Stimulated activated CD4-positive, alpha-beta T cell treated with anti-CD3 and anti-CD28 coated beads, Interleukin-1b, Interleukin-23, amount 100 ng/mL, for 1 hour (primary cell): ENCODE measurements at regions not wholly inside any gene's neighbourhood (a gene's known extent, or its start where the extent isn't known, plus 50 kb on each side); places are given as distances from the start of the nearest gene placed in this dataset.
"Not testable (repeated sequence)": the region's sequence is repeated elsewhere in the genome, so short reads cannot be mapped to it uniquely, and the experiment has no call there.

ENCODE experiments used
- DNase-seq, 2 donors: peaks; one replicate each; pipeline ENCODE4 v3.0.0-alpha.2; 2020; ENCODE audit warnings: low read depth in 2 of 2

DNA sequence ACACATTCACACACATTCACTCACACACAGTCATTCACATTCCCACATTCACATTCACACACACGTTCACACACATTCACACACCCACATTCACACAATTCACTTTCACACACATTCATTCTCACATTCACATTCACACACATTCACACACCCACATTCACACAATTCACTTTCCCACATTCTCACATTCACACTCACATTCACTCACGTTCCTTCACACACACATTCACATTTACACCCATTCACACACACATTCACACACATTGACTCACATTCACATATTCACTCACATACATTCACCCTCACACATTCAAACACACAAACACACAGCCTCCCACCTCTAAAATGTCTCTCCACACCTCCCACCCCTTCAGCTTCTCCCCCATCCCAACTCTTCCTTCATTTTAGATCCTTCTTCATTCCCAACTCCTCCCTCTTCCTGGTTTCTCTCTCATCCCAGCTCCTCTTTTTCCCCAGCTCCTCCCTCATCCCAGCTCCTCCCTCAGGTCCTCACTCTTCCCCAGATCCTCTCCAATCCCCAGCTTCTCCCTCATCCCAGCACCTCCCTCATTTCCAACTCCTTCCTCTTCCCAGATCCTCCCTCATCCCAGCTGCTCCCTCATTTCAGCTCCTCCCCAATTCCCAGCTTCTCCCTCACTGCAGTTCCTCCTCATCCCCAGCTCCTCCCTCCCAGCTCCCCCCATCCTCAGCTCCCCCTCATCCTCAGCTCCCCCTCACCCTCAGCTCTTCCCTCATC, 111.0 kb downstream of the FAM53A start:
- DNase-seq, result no peak

DNA sequence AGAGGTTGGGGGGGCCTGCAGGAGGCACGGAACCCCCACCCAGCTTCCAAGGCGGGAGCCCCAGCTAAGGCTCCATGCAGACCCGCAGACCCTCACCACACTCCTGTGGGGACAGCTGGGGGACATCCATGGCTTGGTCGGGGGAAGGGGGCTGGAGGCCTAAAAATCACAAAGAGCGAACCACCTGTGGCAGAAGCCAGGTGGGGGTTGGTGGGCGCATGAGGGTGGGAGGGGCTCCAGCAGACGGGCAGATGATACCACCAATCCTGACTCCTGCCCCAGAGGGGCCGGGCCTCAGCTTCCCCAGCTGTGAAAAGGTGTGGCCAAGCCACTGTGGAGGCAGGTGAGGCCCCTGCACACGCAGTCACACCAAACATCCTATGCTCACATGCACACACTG, 111.6 kb downstream of the FAM53A start:
- no peak for DNase-seq

- DNase-seq, result no peak
These were observed 112.1 kb downstream of the FAM53A start for GRCh38 chr4:1572010-1572385.

DNA sequence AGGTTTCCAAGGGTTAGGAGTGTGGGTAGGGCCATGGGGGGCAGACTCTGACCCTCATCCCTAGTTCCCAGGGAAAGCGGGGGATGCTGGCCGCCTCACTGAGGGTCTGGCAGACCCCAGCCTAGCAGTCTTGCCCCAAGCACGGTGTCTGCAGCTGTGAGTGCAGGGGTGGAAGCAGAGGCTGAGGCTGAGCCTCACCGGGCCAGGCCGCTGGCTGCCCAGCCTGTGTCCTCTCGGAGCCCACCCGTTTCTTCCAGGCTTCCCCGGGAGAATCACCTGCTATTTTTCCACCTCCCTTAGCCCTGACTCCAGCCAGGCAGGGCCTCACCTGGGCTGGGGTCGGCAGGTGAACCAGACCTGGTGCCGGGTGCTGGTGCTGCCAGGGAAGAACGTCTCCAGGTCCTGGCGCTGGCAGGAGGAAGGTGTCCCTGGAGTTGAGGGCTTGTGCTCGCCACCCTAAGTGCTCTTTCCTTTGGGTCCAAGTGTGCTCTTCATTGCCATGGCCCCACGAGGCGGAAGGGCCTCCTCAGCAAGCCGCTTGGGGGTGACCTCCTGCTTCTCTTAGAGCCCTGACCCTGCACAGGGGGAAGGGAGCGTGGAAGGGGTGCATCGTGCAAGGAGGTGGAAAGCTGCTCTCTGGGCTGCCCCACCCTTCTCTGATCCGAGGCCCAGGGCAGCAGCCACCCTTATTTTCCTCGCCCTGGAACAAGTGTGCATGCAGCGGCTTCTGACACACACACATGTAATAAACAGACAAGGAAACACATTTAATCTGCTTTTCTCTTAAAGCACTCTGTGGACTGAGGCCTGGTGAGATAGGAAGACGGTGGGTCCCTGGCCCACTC, 112.7 kb downstream of the FAM53A start:
- DNase-seq, result no peak

DNA sequence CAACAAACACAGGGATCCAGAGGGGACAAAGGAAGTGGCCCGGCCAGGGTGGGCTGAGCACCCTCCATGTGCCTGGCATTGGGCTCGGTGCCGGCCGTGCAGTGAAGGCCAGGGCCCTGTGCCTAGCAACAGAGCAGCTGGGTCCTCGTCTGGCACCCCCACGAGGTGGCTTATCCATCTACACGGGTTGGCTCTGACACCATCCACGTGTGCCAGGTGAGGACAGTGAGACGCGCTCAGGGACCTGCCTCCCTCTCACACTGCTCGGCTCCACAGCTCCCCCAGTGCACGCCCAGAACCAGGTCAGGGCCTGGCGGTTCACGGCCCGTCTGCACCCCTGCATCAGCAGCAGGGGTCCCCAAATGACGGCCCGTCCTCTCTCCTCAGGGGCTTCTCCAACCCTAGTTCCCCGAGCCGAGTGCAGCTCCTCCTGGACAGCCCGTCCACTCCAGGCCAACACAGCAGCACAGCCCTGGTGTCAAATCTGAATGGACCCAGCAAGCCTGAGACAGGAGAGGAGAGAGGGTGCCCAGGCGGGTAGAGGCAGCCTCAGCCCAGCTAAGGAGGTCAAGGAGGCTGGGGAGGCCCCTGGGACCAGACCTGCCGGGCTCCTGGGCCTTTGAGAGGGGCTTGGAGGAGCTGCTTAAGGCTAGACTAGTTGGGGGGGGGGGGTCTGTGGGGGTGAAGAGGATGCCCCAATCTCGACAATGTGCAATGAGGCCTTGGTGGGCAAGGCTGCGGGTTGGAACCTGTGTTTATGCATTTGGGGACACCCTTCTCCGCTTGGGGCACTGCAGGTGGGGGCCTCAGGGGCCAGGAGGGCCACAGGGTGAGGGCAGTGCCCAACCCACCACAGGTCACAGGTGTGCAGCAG, 113.6 kb downstream of the FAM53A start:
- DNase-seq, result no peak

GRCh38 chr4:1569461-1570151, 114.5 kb downstream of the FAM53A start:
- DNase-seq, result no peak

DNA sequence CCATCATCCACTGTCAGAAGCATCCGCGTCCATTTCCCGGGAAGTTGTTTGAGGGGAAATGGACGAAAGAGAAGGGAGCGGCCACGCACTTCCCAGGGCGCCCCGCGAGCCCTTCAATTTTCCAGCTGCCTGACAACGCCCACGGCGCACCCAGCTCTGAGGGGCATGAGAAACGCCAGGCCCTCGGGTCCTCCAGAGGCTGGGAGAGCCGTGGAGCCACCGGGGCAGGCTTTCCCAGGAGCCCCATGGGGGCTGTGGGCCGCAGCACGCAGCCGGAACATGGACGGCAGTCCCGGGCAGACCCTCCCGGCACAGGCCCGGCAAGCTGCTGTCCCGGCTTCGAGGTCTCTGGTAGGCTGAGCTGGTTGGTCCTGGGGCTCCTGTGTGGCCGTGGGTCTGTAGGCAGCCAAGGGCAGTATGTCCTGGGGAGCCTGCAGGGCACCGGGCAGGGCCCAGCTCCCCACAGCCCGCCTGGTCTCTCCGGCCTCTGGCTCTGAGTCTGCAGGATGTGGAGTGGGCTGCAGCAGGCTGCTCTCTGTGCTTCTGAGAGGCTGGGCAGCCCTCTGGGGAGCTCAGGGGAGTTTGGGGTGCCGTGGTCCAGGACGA, 115.2 kb downstream of the FAM53A start:
- DNase-seq, result no peak

- DNase-seq, result no peak
These were observed 116.1 kb downstream of the FAM53A start for GRCh38 chr4:1567808-1568581.

GRCh38 chr4:1567519-1567807, 116.7 kb downstream of the FAM53A start:
- DNase-seq, result no peak

GRCh38 chr4:1566838-1567518, 117.1 kb downstream of the FAM53A start:
- no peak for DNase-seq

- DNase-seq, result not testable (repeated sequence)
These were observed 117.7 kb downstream of the FAM53A start for GRCh38 chr4:1566301-1566837.

- no peak for DNase-seq
These were observed 118.4 kb downstream of the FAM53A start for GRCh38 chr4:1565598-1566295.

DNA sequence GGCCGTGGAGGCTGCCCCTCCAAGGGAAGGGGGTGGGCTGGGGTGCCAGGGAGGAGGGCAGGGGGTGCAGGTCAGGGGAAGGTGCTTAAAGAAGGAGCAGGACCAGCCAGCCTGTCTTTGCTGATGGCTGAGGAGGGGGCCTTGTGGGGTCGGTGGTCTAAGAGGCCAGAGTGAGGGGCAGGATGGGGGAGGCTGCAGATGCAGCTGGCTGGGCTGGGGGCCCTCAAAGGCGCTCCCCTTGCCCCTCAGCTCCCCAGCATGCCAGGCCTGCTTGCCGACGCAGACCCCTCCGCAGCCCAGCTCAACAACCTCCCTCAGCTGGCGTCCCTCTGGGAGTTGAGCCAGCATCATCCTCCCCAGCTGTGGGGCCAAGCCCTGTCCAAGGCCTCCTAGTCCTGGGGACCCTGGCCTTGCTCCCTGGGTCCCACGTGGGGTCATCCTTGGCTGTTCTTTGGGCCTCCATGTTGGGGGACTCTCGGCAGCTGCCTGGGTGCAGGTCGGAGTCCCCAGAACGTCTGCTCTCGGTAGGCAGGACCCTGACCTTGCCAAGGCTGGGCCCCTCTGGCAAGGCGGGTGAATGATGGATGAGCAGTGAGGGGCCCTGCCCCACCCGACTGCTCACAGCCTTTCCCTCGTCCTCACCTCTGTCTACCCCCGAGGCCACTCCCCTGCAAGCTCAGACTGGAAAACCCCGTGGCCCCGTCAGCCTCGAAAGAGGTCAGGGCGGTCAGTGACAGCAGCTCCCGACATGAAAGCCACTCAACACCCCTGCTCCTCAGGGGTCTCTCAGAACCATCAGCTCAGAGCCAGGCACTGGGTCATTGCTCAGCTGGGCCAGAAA, 119.4 kb downstream of the FAM53A start:
- no peak for DNase-seq

DNA sequence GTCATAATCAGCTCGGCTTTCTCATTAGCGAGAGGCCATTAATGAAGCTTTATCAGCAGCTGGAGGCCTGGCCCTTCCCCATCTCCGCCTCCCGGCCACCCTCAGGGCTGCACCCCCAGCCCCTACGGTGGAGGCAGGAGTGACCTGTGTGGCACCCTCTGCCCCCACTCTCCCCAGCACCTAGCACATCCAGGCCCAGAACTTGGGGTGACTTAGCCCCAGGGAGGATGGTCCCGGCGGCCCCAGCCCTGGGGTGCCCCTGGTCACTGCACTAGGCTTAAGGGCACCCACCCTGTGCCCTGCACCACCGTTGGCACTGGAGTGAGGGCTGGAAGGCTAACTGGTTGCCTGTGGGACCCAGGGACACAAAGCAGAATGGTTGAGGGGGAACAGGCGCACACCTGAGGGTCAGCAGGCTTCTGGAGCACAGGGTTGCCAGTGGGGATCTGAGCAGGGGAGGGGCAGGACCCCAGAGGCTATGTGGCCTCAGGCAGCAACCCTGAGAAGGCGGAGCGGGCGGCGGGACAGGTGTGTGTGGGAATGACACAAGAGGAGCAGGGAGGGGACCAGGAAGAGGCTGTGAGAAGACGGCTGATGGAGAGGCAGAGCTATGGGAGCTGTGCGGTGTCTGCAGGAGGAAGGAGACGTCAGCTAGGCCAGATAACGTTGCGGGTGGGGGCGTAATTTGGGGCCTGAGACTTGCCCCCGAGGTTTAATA, 120.2 kb downstream of the FAM53A start:
- no peak for DNase-seq

DNA sequence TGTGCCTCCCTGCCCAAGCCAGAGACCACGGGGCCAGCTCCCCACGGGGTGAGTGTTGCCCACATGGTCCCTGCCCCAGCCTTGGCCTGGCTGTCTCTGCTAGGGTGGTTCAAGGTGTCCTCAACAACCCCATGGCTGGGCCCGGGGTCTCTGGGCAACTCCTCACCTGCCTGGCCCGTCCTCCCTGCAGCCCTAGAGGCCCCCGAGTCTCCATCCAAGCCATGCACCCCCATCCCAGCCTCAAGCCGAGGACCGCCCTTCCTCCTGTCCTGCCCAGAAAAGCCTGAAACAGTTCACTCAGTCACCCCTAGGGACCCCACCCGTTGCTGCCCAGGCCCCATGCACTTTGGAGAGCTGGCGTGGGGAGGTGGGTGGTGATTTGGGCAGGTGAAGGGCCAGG, 120.9 kb downstream of the FAM53A start:
- no peak for DNase-seq

DNA sequence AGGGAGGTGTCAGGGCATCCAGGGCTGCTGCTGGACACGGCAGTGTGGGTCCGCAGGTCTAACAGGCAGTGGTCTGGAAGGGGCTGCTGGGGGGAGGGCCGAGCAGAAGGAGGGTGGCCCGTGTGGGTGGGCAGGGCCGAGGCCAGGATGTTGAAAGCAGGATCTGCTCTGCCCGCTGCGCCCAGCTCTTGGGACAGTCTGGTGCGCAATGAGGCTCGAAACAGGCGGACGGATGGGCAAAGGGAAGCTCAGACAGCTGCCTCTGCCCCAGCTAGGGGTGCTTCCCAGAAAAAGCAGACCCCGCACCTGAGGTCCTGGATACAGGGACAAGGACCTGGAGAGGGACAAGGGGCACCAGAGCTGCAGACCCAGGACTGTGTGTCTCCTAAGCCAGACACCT, 121.3 kb downstream of the FAM53A start:
- no peak for DNase-seq

- DNase-seq, result no peak
These were observed 121.7 kb downstream of the FAM53A start for GRCh38 chr4:1562371-1562770.
